Lung (tissue), 11 donors: ENCODE measurements at regions not wholly inside any gene's neighbourhood (a gene's known extent, or its start where the extent isn't known, plus 50 kb on each side); places are given as distances from the start of the nearest gene placed in this dataset.

Experiments
- ATAC-seq: fragments of 200-7000 bp; cut with Tn5 transposase; one replicate; pipeline ENCODE4 v1.9.1; 2020; ENCODE audit warnings: moderate number of reproducible peaks; ENCODE audit not compliant: insufficient read depth, low FRiP score
- DNase-seq, 3 donors: peaks; one replicate each; pipeline ENCODE4 v3.0.0-alpha.2; 2013 to 2017
- H3K27ac ChIP-seq, 2 donors: one replicate each; pipeline ENCODE4 v1.5.1; 2013; ENCODE audit warnings: mild to moderate bottlenecking in 2 of 2, moderate library complexity in 2 of 2, control low read depth in 1 of 2, inconsistent platforms in 1 of 2, low read depth in 1 of 2, low read length in 1 of 2
- H3K27me3 ChIP-seq, 3 donors: one replicate each; pipeline ENCODE4 v1.5.1; 2013; ENCODE audit warnings: low read length in 2 of 3; ENCODE audit not compliant: control insufficient read depth in 3 of 3, insufficient read depth in 3 of 3
- H3K36me3 ChIP-seq, 4 donors: one replicate each; pipeline ENCODE4 v1.5.1; 2013; ENCODE audit warnings: low read length in 4 of 4, mild to moderate bottlenecking in 1 of 4, moderate library complexity in 1 of 4; ENCODE audit not compliant: control insufficient read depth in 4 of 4, insufficient read depth in 4 of 4
- H3K4me1 ChIP-seq, 5 donors: one replicate each; pipeline ENCODE4 v1.5.1; 2013; ENCODE audit warnings: low read length in 5 of 5, mild to moderate bottlenecking in 2 of 5, moderate library complexity in 1 of 5; ENCODE audit not compliant: control insufficient read depth in 5 of 5, insufficient read depth in 5 of 5
- H3K4me3 ChIP-seq: one replicate; pipeline ENCODE4 v1.5.1; 2013; ENCODE audit warnings: mild to moderate bottlenecking, control low read depth, moderate library complexity
- H3K9ac ChIP-seq, 2 donors: one replicate each; pipeline ENCODE4 v1.5.1; 2013; ENCODE audit warnings: low read length in 2 of 2, control low read depth in 1 of 2; ENCODE audit not compliant: insufficient read depth in 1 of 2
- H3K9me3 ChIP-seq, 4 donors: one replicate each; pipeline ENCODE4 v1.5.1; 2013; ENCODE audit warnings: low read length in 3 of 4, mild to moderate bottlenecking in 1 of 4, moderate library complexity in 1 of 4; ENCODE audit not compliant: control insufficient read depth in 4 of 4, insufficient read depth in 3 of 4
- CTCF ChIP-seq: IDR thresholded peaks from 2 replicates; pipeline ENCODE4 v1.5.1; 2012; ENCODE audit warnings: mild to moderate bottlenecking; ENCODE audit errors: control extremely low read depth, extremely low read depth
- WGBS, 2 donors: extraction: QIAGEN DNeasy Blood & Tissue Kit; methylation state at CpG; one replicate each; pipeline ENCODE4 v1.1.7; 2013; 5-methylcytosine and 5-hydroxymethylcytosine counted together
- donor health status: control.
- donor health status: control.
- donor health status: Bipolar disorder and iron deficiency.
- donor health status: healthy.
- donor health status: DM: yes; HTN: yes; CAD: no.

GRCh38 chrX:25599061-25599460 lies 539.1 kb upstream of the MAGEB18 start:
- no peaks in the 10 kb centered on the region for H3K4me1 ChIP-seq
- DNase-seq = no peak
- H3K4me3 ChIP-seq = no peak overlapping the region
- H3K36me3 ChIP-seq = no peaks in the 10 kb centered on the region
- no peak overlapping the region for H3K27ac ChIP-seq
- TF ChIP-seq CTCF = no peak
- H3K9ac ChIP-seq = no peak overlapping the region
- H3K9me3 ChIP-seq = peaks cover 0 to 2% (median 0%) of the 10 kb centered on the region in 4 donors
- no peak for ATAC-seq
- no peaks in the 10 kb centered on the region for H3K27me3 ChIP-seq
- WGBS, 2 donors = 63 to 78% methylated on average over 3 of the region's 3 CpGs

GRCh38 chrX:25600776-25601175 lies 537.4 kb upstream of the MAGEB18 start:
- no peaks in the 10 kb centered on the region for H3K4me1 ChIP-seq
- H3K36me3 ChIP-seq = no peaks in the 10 kb centered on the region
- ATAC-seq = no peak
- H3K9me3 ChIP-seq = peaks cover 0 to 7% (median 2%) of the 10 kb centered on the region in 4 donors
- H3K4me3 ChIP-seq = no peak overlapping the region
- no peak overlapping the region for H3K9ac ChIP-seq
- TF ChIP-seq CTCF = no peak
- no peak overlapping the region for H3K27ac ChIP-seq
- no peaks in the 10 kb centered on the region for H3K27me3 ChIP-seq
- 78 to 100% methylated on average over 1 of the region's 1 CpG for WGBS, 2 donors
- no peak for DNase-seq

- Histone ChIP-seq H3K36me3 (no peaks in the 10 kb centered on the region), H3K27ac (no peak overlapping the region), H3K4me3 (no peak overlapping the region), H3K27me3 (no peaks in the 10 kb centered on the region), H3K9ac (no peak overlapping the region), H3K4me1 (no peaks in the 10 kb centered on the region), H3K9me3 (peaks cover 0 to 7% (median 3%) of the 10 kb centered on the region in 4 donors)
- DNase-seq (no peak), ATAC-seq (no peak)
- WGBS, 2 donors = 69 to 82% methylated on average over 3 of the region's 3 CpGs
- no peak for TF ChIP-seq CTCF
Measured at GRCh38 chrX:25601323-25601722, 536.8 kb upstream of the MAGEB18 start.

- Histone ChIP-seq H3K4me1 (peaks cover 0 to 5% (median 0%) of the 10 kb centered on the region in 5 donors), H3K27me3 (peaks cover 0 to 2% (median 0%) of the 10 kb centered on the region in 3 donors), H3K9ac (no peak overlapping the region), H3K9me3 (no peaks in the 10 kb centered on the region), H3K27ac (no peak overlapping the region), H3K36me3 (no peaks in the 10 kb centered on the region), H3K4me3 (no peak overlapping the region)
- no peak for TF ChIP-seq CTCF
- WGBS, 2 donors = 71 to 76% methylated on average over 4 of the region's 4 CpGs
- ATAC-seq (no peak), DNase-seq (no peak)
Measured at GRCh38 chrX:25618248-25618647, 519.9 kb upstream of the MAGEB18 start.
